RWPE1 (cell line): ENCODE measurements at regions not wholly inside any gene's neighbourhood (a gene's known extent, or its start where the extent isn't known, plus 50 kb on each side); places are given as distances from the start of the nearest gene placed in this dataset.
A peak's percentile ranks its signal among the peaks of the same experiment; 100 is the strongest.

Experiments used
- CTCF ChIA-PET: fragments of 350-600 bp; sonication (Branson Sonifier 250); formaldehyde crosslinking; extraction: SDS; loops from one replicate; lab custom pipeline; 2021; lab: Yijun Ruan, JAX
- POLR2A ChIA-PET: fragments of 400-600 bp; formaldehyde crosslinking; extraction: SDS; loops from one replicate; lab custom pipeline; 2020; ENCODE audit warnings: antibody characterized with exemption; ENCODE audit not compliant: low non-redundant PET; lab: Yijun Ruan, JAX
- DNase-seq: peaks from one replicate; pipeline ENCODE4 v3.0.0; 2012; ENCODE audit warnings: low spot score
- H3K27ac ChIP-seq: fragments of 450-650 bp; 2 replicates; pipeline ENCODE4 v1.5.1; 2017
- CTCF ChIP-seq: fragments of 450-650 bp; conservative IDR thresholded peaks from 2 replicates; pipeline ENCODE4 v1.5.1; 2017; ENCODE audit warnings: low read depth, mild to moderate bottlenecking

DNA sequence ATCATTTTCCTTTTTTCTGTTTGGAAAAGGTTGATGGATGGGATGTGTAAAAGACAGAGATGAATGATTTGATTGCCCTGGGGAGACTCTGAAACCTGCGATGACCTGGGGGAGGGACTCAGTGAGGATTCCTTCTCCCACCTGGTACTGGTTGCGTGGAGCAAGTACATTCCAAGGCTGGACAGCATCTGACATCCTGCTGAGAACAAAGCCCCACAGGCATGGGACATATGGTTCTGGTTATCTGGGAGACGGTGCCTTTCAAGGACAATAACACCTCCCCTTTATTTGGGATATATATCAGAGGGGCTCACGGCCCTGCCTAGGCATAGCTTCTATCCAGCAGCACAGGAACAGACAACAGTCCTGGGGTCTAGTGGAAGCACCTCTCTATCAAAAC, 527.8 kb downstream of the METTL15 start:
- no peak overlapping the region for H3K27ac ChIP-seq
- no peak for DNase-seq
- ChIA-PET CTCF (no interaction called here), POLR2A (no interaction called here)
- TF ChIP-seq CTCF, result no peak

- CTCF ChIA-PET, result interaction anchor here (0.6 kb wide), 1 partner anchor 562 kb away, joined by 3 read pairs; no protein-coding TSS in a partner anchor
- POLR2A ChIA-PET, result no interaction called here
- peak; percentile 38 for DNase-seq
- no peak overlapping the region for H3K27ac ChIP-seq
- TF ChIP-seq CTCF, result no peak
Measured at GRCh38 chr11:28632338-28632737, 524.1 kb downstream of the METTL15 start.

DNA sequence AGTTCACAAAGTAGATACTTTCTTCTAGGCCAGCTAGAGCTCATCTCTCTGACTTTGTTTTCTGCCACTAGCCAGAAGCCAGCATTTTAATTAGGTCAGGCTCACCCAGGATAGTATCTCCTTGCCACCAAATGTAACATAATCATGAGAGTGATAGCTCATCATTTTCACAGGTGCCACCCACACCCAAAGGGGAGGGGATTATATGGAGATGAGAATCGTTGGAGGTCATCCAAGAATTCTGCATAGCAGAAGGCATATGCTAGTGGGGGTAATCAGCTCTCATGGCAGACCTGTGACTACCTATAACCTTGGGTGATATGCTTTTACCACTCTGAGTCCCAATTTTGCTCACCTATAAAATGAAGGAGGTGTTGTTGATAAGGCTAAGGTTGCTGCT, 523.0 kb downstream of the METTL15 start:
- TF ChIP-seq CTCF, result no peak
- H3K27ac ChIP-seq, result no peak overlapping the region
- no peak for DNase-seq
- ChIA-PET CTCF (interaction anchor here (1.0 kb wide), 1 partner anchor 26 kb away, joined by 3 read pairs; no protein-coding TSS in a partner anchor), POLR2A (no interaction called here)

DNA sequence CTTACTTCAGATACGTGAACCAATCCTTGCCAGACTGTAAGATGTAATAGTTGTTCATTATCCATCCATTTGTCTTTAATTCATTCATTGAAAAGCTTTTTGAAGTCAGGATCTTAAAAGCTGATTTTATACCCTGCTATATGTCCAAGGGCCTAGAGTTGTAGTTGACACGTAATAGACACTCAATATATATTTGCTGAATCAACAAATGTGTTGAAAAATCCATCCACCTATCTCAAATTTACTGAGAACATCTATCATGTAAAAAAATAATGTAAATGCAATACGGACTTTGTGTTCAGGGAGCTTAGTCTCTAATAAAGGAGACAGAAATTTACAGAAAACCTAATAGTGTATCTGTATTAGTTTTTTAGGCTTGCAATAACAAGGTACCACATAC, 521.0 kb downstream of the METTL15 start:
- H3K27ac ChIP-seq, result no peak overlapping the region
- ChIA-PET POLR2A (no interaction called here), CTCF (interaction anchor here (0.6 kb wide), 1 partner anchor 25 kb away, joined by 4 read pairs; no protein-coding TSS in a partner anchor)
- no peak for TF ChIP-seq CTCF
- no peak for DNase-seq

- no peak for DNase-seq
- no peak for TF ChIP-seq CTCF
- ChIA-PET POLR2A (no interaction called here), CTCF (no interaction called here)
- H3K27ac ChIP-seq, result no peak overlapping the region
Measured at GRCh38 chr11:28628412-28628811, 520.2 kb downstream of the METTL15 start.

DNA sequence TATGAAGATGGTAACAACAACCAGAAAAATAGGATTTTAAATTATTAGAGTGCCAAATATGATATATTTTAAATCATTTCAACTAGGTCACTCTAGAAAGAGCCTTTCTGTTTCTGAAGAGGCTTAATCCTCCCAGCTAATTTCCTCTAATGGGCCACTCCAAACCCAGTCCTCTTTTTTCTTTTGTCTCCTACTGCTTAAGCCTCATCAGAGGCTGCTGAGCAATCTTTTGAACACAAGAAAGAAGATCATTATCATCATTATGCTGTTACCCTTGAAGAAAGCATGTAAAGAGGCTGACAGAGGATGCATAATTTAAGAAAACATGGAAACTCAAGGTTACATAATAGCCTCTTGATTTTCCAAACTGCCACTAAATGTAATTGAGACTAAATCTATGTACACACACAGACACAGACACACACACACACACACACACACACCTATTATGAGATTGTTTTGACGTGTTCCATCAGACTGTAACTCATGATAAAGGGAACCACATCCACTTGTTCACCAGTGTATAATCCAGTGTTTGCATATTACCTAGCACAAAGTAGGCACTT, 519.6 kb downstream of the METTL15 start:
- no peak for DNase-seq
- no peak overlapping the region for H3K27ac ChIP-seq
- POLR2A ChIA-PET, result no interaction called here
- TF ChIP-seq CTCF, result no peak
- CTCF ChIA-PET, result no interaction called here

- no peak for DNase-seq
- CTCF ChIA-PET, result no interaction called here
- POLR2A ChIA-PET, result no interaction called here
Measured at GRCh38 chr11:28625532-28625931, 517.3 kb downstream of the METTL15 start.

More at GRCh38 chr11:28625532-28625931, 517.3 kb downstream of the METTL15 start:
- no peak overlapping the region for H3K27ac ChIP-seq
- no peak for TF ChIP-seq CTCF
